PFSK-1 (cell line): ENCODE measurements at regions not wholly inside any gene's neighbourhood (a gene's known extent, or its start where the extent isn't known, plus 50 kb on each side); places are given as distances from the start of the nearest gene placed in this dataset.

ENCODE experiments used
- FOXP2 ChIP-seq: optimal IDR thresholded peaks from 2 replicates; pipeline ENCODE3; 2011; ENCODE audit warnings: borderline replicate concordance, control low read depth, inconsistent platforms; ENCODE audit not compliant: insufficient read depth; ENCODE audit errors: extremely low read length, extremely low read depth
- POLR2AphosphoS5 ChIP-seq: IDR thresholded peaks from 2 replicates; pipeline ENCODE4 v1.6.1; 2012; ENCODE audit warnings: low read depth, mild to moderate bottlenecking, control low read depth, low read length, moderate library complexity
- REST ChIP-seq, 2 experiments: IDR thresholded peaks; 2 replicates each; pipeline versions ENCODE4 v1.6.1 to v1.8.0; 2011 to 2012; ENCODE audit warnings: low read depth in 2 of 2, low read length in 2 of 2, control low read depth in 1 of 2, inconsistent platforms in 1 of 2, mild to moderate bottlenecking in 1 of 2, moderate library complexity in 1 of 2; ENCODE audit not compliant: insufficient read depth in 1 of 2
- SIN3A ChIP-seq: IDR thresholded peaks from 2 replicates; pipeline ENCODE4 v1.6.1; 2012; ENCODE audit warnings: mild to moderate bottlenecking, low read length, moderate library complexity, borderline replicate concordance; ENCODE audit not compliant: insufficient read depth
- TAF1 ChIP-seq: IDR thresholded peaks from 2 replicates; pipeline ENCODE4 v1.6.1; 2012; ENCODE audit warnings: low read length, control low read depth, borderline replicate concordance; ENCODE audit not compliant: insufficient read depth

- TF ChIP-seq SIN3A: no peak
- TF ChIP-seq POLR2AphosphoS5: no peak
- no peak for TF ChIP-seq REST (IDR thresholded peaks at IDR 0.05; ENCODE audit: insufficient read depth in 1 of 2, low read depth in 2 of 2, low read length in 2 of 2)
- TF ChIP-seq TAF1: no peak
- no peak for TF ChIP-seq FOXP2
Observed at GRCh38 chr3:168396861-168397260, 301.1 kb upstream of the GOLIM4 start.
